NCI-H82 (cell line): ENCODE measurements at regions not wholly inside any gene's neighbourhood (a gene's known extent, or its start where the extent isn't known, plus 50 kb on each side); places are given as distances from the start of the nearest gene placed in this dataset.

Experiments
- DNase-seq: peaks from one replicate; lab custom pipeline; 2025; lab: John Stamatoyannopoulos, UW

DNA sequence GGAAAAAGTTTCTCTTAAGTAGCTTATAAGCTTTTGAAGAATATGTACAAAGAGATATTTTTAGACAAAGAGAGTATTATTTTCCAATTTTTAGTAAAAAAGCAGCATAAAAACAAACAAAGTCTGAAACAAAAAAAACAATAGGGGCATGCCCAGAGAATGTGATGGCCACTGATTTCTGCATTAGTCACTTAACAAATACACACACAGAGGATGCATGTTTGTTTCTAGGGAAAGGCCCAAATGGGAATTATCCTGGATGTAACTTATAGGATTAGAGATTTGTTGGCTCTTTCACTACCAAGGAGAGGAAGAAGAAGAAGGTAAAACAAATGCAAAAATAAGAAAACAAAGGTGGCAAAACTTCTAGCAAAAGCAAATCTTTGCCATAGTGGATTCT, 95.9 kb upstream of the SCOC start:
- no peak for DNase-seq

DNA sequence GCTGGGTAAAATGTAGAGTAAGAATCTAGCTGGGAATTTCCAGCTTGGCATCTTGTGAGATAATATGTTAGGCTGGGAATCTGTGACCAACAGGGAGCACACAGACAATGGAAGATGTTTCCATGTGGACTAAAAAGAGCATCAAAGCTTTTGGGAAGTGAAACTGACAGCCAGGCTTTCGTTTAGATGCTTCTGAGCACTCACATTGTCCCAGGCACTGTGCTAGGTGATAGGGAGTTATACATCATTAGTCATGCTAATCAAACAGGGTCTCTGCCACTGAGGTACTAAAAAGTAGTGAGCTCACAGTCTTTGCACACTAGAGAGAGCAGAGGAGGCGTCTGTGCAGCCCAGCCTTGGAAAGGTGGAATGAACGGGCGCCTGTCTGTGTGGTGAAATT, 101.9 kb upstream of the SCOC start:
- DNase-seq: no peak

DNA sequence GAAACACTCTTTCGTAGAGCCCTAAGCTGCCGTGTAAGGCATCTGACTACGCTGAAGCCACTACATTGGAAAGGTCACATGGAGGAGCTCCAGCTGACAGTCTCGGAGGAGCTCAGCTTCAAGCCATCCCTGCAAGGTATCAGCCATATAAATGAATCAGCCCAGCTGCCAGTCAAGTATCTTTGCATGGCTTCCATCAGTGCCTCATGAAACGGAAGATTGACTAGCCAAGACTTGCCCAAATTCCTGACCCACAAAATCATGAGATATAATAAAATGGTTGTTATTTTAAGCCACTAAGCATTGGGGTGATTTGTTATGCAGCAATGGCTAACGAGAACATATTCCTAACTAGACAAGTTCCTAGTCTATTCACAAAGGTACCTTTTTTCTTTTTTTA, 104.1 kb upstream of the SCOC start:
- DNase-seq: no peak

DNA sequence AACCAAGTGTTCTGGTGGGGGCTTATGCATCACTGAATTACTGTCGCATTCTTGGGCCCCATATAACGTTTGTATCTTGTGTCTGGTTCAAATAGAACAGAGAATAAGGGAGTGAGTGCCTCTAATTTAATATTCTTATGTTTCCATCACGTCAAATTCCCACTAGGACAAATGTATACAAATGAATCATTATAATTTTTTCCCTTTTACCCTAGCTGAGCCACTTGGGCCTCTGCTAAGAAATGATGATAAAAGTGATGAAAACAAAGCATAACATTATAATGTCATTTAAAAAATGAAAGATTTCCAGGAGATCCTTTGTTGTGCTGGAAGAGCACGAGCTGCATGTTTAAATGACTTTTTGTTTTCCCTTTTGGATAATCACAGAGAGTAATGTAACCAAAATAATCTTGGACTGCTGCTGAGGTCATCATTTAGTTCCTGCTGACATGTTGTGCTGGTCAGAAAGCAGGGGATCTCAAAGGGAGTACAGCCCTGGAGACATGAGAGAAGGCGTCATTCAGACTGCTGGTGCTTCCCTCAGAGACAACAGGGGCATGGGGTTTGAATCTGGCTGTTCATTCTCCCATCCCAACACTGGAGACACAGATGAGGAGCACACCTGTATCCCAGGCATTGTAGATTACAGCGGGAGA, 105.1 kb upstream of the SCOC start:
- DNase-seq: no peak

DNA sequence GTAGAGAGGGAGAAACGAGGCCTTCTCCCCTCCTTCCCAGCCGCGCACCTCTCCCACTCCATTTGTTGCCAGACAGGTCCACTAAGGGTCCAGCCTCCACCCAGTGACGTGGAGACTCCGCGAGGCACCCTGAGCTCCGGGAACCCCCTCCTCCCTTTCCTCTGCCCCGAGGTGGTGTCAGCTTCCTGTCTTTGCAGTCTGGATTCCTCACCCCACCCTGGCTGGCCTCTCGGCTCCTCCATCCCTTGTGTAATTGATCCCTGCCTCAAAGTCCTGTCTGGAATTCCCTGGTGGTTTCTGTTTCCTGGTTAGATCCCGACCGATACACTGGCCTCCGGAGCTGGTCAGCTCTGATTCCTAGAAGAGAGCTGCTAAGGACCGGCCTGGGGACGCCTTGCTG, 105.9 kb upstream of the SCOC start:
- no peak for DNase-seq

DNA sequence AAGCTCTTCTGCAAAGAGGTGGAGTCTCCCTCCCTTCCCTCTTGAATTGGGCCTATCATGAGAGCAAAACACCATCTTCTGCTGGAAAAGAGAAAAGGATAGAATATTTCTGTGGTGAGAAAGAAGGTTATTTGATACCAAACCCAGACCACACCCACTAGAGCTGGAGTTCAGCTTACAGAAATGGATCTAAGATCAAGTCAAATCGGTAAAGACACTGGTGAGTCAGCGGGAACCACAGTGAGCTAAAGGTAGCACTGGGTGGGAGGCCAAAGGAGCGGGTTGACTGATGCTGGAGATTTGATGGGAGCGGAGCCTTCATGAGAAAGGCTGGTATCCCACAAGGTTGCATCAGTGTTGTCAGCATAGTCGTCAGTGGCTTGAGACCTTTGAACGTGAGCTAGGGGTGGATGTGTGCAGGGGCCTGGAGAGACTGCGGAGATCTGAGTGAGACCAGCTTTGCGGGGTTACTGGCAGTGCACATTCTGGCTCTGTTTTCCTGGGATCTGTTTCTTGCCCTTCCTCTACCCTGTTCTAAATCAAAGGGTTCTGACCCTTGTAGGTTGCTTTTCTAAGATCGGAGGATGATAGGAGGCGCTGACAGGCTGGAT, 106.4 kb upstream of the SCOC start:
- no peak for DNase-seq

DNA sequence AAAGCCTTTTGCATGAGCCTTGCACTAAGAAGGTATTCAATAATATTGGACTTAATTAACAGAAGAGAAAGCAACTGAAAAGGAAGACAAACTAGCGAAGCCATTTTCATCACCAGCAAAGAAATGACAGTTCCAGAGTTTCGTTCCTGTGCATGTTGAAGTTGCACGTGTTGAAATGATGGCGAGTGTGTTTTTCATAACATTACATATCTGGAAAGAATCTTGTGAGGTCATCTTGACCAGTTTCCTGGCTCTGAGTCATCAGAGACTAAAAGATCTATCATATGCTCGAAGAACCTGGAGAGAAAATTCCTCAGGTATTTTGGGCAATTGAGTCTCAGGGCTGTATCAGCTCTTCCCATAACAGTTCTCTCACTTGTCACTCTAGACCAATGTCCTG, 106.2 kb upstream of the MAML3 start:
- DNase-seq: no peak

DNA sequence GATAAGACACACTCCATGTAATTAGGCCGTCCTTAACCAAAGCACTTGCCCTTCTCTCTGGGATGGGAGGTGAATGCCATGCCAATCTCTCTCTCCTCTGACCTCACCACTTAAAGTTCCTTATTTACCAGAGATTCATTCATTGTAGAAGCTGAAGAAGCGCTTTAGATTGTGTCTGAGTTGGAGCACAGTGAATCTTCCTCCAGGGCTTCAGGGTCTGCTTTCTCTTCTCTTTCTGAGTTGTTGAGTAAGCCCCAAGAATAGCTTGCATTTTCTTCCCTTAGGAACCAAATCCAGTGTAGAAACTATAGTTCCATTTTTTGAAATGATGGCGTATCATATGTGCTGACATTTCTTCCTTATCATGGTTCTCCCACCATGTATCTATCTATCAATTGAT, 104.5 kb upstream of the MAML3 start:
- no peak for DNase-seq

DNA sequence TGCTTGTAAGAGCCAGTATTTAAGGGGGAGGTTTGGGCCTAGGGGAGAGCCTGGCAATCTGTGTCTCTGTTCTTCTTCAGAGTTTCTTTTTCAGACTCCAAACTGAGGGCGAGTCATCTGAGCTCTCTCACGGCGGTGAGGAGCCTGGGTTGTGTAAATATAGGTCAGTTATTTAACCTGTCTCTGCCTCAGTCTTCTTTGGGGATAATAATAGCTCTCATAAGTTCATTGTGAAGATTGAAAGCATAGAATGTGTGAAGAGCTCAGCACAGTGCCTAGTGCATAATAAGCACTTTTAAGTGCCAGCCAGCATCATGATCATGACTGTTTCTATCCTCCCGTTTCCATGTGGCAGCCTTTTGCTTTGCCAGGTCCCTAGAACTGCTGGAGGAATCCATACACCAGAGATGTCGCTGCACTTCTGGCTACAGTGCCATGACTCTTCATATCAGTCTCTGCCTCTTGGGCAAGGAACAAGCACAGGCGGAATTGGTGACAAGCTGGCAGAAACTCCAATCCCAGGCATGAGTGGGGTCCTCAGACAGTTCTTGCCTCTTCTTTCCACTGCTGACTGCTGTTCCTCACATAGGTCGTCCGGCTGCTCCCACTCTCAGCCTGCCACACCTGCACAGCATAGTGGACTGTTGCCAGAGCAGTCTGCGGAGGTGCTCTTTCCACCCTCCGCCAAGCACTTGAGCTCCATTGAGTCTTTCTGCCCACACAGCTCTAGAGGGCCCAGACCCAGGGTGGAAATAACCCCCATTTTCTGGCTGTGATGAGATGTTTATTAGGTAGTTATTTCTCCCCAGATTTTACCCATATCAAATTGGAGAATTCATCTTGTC, 103.7 kb upstream of the MAML3 start:
- DNase-seq: no peak

DNA sequence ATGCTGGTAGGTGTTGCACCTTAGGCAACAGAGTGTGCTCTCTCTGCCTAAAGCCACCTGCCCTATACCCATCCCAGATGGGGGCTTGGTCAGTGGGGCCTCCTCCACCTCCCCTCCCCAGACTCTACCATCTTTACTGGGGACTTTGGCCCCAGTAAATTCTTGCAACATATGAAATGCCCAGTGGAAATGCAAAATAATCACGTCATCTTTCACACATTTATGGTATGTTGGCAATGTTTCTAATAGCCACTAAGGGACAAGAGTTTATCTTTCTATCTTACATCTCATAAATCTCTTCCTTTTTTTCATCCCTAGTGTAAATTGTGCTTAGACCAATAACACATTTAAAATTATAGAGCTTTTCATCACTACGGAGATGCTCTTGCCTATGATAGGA, 103.0 kb upstream of the MAML3 start:
- DNase-seq: no peak

DNA sequence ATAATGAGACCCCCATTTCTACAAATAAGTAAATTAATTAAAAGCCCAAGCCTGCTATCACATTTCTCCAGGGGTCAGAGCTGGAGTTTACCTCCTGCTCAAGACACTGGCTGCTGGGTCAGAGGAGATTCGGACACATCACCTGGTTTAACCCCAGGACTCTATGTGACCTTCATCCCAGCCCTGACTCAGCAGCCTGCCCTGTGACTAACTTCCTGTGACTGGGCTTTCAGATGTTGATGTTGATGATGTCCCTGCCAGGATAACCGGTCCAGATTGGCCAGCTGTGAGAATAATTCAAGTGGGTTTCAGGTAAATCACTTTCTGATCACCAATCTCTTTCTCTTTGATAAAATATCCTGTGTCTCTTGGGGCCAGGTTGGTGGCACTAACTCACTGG, 102.4 kb upstream of the MAML3 start:
- DNase-seq: no peak

DNA sequence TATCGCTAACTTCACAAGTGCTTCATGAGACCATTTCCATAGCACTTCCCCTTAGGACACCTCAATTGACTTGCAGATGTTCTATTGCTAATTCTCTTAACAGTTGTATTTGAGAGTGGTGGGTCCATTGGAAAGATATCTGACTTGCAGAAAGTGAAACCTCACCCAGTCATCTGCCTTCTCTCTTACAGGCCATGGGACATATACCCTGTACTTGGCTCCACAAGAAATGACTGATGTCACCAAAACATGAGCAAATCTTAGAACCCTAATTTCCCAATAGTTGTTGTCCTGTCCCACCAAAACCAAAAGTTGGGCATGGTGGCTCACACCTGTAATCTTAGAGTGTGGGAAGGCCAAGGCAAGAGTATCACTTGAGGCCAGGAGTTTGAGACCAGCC, 101.9 kb upstream of the MAML3 start:
- DNase-seq: no peak

DNA sequence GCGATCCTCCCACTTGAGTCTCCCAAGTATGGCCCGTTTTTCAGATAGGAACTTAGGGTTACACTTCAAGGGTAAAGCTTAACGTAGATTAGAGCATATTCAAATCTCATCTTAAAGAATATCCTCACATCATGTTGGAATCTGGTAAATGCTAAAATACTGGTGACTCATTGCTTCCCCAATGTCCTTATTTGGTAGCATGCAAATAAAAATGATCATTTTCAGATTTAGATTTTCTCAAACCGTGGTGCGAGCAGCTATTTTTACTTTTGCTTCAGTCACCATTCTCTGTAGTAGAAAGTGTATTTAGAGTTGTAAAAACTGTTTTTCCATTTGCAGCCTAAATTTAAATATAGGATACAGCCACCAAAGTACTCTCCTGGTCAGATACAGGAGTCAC, 101.5 kb upstream of the MAML3 start:
- no peak for DNase-seq

DNA sequence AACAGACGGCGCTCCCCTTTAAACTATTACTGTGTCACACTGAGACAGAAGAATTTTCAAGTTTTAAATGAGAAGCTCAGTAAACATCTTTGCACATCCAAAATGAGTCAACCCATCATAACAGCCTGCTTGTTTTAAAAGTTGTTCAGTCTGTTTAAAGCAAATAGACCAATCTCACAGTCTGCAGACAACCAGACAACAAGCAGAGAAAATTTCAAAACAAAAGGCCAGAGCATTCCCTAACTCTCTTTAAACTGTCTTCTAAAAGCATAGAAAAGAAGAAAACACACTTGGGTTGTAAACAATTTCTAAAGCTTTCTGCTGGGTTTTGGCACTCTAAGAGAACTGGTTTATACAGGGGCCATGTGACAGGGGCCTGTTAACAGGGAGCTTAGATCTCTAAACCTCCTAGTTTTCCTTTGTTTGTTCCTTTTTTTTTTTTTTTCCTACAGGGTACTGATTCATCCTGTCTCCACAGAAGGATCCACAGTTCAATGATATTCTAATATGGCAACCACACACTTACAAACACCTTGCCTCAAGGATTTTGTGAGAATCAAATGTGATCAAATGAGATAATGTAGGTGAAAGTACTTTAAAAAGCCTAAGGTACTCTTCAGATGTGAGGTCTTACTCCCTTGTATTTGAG, 100.8 kb upstream of the MAML3 start:
- DNase-seq: no peak

DNA sequence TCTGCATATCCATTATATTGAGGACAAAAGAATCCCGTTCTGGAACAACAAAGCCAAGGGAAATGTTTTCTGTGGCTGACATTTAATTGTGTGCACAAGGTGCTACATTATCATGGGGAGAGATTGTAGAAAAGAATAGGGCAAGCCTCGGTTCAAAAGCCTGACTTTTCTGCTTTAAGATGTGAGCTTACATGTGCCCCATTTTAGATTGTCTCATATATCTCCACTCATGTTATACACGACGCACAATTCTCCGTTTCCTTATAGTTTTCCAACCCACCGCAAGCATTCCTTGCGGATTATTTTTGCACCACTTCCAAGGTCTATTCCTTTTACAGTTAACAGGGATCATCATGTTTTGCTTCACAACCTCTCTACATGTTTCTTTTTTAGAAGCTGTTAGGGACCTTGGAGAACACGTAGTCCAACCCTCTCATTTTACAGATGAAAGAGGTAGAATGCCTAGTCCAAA, 99.6 kb upstream of the MAML3 start:
- no peak for DNase-seq

DNA sequence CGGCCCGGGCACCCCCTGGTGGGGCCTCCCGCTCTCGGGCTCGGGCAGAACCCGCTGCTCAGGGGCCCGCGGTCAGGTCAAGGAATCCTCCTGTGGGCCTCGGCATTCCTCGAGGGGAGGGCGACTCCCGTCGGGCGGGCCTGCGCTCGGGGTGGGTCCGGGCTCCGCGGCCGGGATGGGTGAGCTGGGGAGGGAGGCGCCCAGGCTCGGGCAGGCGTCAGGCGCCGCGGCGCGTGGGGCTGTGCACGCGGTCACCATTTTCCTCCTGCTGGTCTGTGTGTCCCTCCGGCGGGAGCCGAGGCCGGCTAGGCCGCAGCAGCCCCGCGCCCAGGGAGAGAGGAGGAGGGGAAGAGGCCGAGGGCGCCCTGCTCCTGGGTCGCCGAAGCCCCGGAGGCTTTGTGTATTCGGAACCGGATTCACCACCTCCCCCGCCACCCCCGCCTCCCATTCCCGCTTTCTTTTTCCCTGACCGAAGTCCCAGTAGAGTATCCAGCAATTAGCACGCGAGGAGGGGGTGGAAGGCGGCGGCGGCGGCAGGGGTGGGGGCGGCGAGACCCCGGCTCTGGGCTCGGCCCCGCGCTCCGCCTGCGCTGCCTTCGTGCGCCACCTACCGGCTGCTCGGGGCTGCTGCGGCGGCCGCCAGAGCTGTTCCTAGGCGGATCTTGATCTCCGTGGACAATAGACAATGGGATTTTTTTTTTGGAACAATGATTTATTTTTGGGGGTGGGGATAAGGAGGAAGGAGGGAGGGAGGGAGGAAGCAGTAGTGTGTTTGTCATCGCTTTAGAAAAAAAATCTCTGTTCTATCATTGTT, 99.0 kb upstream of the MAML3 start:
- DNase-seq: peak; percentile 84

DNA sequence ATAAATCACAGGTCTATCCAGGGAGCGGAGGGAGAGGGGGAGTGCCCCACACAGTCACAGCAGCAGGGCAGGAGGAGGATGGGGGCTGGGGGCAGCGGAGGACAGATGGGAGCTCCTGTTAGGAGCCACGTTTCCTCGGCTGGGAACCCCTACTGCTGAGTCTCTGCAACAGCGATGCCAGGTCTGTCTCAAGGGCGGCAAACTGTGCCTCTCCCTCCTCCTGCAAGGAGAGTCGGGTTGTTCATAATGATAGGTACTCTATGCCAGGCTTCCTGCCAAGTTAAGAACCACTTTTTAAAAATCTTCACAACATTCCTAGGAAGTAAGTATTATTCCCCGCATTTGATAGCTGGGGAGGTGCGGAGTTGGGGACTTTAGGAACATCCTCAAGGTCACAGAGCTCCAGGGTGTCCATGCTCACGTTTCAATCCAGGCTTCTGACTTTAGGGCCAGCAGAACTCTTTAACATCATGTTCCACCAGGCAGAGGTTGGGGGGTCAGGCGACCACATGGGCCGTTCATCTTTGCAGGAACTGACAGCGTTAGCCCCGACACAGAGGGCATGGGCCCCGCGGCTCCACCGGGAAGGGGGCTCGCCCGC, 98.3 kb upstream of the MAML3 start:
- peak; percentile 94 for DNase-seq

DNA sequence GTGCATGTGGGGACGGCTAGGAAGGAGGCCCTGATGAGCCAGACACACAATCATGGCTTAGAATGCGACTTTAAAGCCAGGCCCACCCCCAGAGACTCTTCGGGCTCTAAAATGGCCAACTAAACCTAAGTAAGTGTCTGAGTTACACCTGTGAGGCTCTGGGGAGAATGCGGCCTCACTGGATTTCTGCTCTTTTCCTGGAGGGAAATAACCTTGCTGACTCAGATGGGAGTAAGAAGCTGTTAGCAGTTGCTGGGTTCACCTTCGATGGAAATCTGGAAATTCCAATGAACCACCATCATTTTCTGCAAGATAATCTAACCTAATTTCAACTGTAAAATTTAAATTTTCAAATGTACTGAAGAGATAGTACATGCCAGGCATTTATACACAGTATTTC, 97.6 kb upstream of the MAML3 start:
- peak; percentile 25 for DNase-seq

DNA sequence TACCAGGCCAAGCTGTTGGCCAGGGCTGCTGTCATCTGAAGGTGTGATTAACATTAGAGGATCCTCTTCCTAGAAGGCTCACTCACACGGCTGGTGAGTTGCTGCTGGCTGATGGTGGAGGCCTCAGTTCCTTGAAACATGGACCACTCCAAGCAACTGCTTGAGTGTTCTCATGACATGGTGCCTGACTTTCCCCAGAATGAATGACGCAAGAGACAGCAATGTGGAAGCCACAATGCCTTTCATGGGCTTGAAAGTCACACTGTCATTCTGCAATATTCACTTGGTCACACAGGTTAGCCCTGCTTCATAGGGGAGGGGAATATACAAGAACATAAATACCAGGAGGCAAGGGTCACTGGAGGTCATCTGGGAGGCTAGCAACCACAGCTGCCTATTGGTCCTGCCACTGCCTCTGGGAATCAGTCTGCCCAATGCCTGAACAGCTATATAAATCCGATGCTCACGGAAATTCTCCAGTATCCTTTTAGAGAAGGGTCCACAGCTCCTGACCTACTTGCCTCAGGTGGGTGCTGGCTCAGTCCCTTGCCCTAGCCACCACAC, 97.1 kb upstream of the MAML3 start:
- peak; percentile 24 for DNase-seq

DNA sequence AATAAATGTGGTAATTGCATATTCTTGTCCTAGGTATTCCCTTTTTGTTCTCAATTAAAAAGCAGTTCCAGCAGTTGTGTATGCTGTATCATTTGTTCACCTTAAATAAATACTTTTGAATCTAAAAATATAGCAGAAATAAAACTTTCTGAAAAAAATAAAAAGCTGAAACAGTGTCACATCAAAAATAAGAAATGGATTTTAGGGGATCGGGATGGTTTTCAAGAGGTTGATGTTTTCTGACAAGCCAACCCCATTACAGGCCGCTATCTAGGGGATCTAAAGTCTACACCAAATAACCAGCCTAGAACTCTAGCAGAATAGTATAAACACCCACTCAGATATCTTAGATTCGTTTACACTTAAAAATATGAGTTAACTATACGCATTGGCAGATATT, 95.4 kb upstream of the MAML3 start:
- DNase-seq: peak; percentile 6

DNA sequence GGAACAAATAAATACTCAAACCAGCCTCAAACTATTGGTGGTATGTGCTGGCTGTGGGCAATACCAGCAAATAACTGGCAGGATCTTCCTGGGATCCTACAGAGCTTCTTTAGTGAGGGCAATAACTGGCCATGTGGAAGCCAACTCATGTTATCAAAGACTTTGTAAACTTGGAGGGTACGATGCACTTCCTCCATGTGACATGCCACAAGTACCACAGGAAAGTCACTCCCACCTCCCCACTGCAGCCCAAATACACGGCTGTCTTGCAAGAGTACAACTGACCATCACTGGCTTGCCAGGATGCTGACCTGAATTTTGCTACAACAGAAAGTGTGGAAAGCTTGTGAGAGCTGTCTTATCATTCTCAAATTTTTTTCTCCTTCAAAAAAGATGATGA, 93.3 kb upstream of the MAML3 start:
- DNase-seq: no peak
